HEK293T (cell line): ENCODE measurements at regions not wholly inside any gene's neighbourhood (a gene's known extent, or its start where the extent isn't known, plus 50 kb on each side); places are given as distances from the start of the nearest gene placed in this dataset.

Source experiments
- BHLHE40 ChIP-seq: fragments of 450-650 bp; IDR thresholded peaks from 2 replicates; pipeline ENCODE4 v1.6.1; 2016; ENCODE audit warnings: mild to moderate bottlenecking, moderate library complexity, borderline replicate concordance
- SP1 ChIP-seq: fragments of 450-650 bp; IDR thresholded peaks from 2 replicates; pipeline ENCODE4 v1.6.1; 2017

DNA sequence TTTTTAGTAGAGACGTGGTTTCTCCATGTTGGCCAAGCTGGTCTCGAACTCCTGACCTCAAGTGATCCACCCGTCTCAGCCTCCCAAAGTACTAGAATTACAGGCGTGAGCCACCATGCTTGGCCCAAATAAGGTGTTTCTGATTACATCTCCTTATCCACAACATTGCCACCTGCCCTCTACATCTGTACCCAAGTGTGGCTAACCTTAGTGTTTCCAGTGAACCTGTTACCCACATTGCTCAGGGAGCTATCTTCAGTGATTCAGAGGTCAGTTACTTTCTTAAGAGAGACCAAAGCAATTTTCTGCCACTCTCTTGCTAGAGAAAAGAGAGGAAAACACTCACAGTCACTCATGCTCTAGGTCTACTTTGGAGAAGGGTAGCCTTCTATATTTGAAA lies 115.0 kb upstream of the SLC39A10 start:
- no peak for TF ChIP-seq SP1
- TF ChIP-seq BHLHE40: no peak
